ENCODE measurements at regions not wholly inside any gene's neighbourhood (a gene's known extent, or its start where the extent isn't known, plus 50 kb on each side); places are given as distances from the start of the nearest gene placed in this dataset.

GRCh38 chr20:60147004-60147403 lies 188.8 kb downstream of the CDH26 start:
- Histone ChIP-seq H3K9ac (ENCODE audit: low read depth, low read length) (no peak overlapping the region), H3K27me3 (ENCODE audit: control insufficient read depth, insufficient read depth, low read length) (peaks cover 19% of the 10 kb centered on the region)

GRCh38 chr20:60148885-60149284 lies 190.7 kb downstream of the CDH26 start:
- no peaks in the 10 kb centered on the region for H3K36me3 ChIP-seq (ENCODE audit: insufficient read depth, low read length)
- no peak overlapping the region for H3K4me3 ChIP-seq (ENCODE audit: low read length)
- peaks cover 13% of the 10 kb centered on the region for H3K27me3 ChIP-seq (ENCODE audit: control insufficient read depth, insufficient read depth, low read length)
- no peak overlapping the region for H3K4me2 ChIP-seq (ENCODE audit: low read length)
- no peaks in the 10 kb centered on the region for H3K9me3 ChIP-seq (replicated peaks; ENCODE audit: low read length)
- no peaks in the 10 kb centered on the region for H3K4me1 ChIP-seq (ENCODE audit: control insufficient read depth, insufficient read depth, low read length)
- no peak overlapping the region for H3K9ac ChIP-seq (ENCODE audit: low read depth, low read length)

More at GRCh38 chr20:60147004-60147403, 188.8 kb downstream of the CDH26 start:
- Histone ChIP-seq H3K4me2 (ENCODE audit: low read length) (no peak overlapping the region), H3K4me3 (ENCODE audit: low read length) (no peak overlapping the region), H3K36me3 (ENCODE audit: insufficient read depth, low read length) (no peaks in the 10 kb centered on the region), H3K4me1 (ENCODE audit: control insufficient read depth, insufficient read depth, low read length) (no peaks in the 10 kb centered on the region), H3K9me3 (replicated peaks; ENCODE audit: low read length) (no peaks in the 10 kb centered on the region)

- H3K9me3 ChIP-seq (replicated peaks; ENCODE audit: low read length): no peaks in the 10 kb centered on the region
- H3K4me3 ChIP-seq (ENCODE audit: low read length): no peak overlapping the region
- no peak overlapping the region for H3K4me2 ChIP-seq (ENCODE audit: low read length)
- peaks cover 18% of the 10 kb centered on the region for H3K27me3 ChIP-seq (ENCODE audit: control insufficient read depth, insufficient read depth, low read length)
- no peaks in the 10 kb centered on the region for H3K4me1 ChIP-seq (ENCODE audit: control insufficient read depth, insufficient read depth, low read length)
- no peak overlapping the region for H3K9ac ChIP-seq (ENCODE audit: low read depth, low read length)
- no peaks in the 10 kb centered on the region for H3K36me3 ChIP-seq (ENCODE audit: insufficient read depth, low read length)
These were observed 194.6 kb downstream of the CDH26 start for GRCh38 chr20:60152792-60153191.

GRCh38 chr20:60160451-60161145 lies 202.4 kb downstream of the CDH26 start:
- H3K4me2 ChIP-seq (ENCODE audit: low read length): no peak overlapping the region
- peaks cover 4% of the 10 kb centered on the region for H3K27me3 ChIP-seq (ENCODE audit: control insufficient read depth, insufficient read depth, low read length)
- H3K4me3 ChIP-seq (ENCODE audit: low read length): no peak overlapping the region
- no peaks in the 10 kb centered on the region for H3K9me3 ChIP-seq (replicated peaks; ENCODE audit: low read length)
- H3K36me3 ChIP-seq (ENCODE audit: insufficient read depth, low read length): no peaks in the 10 kb centered on the region
- H3K4me1 ChIP-seq (ENCODE audit: control insufficient read depth, insufficient read depth, low read length): no peaks in the 10 kb centered on the region
- H3K9ac ChIP-seq (ENCODE audit: low read depth, low read length): no peak overlapping the region

GRCh38 chr20:60167812-60168211 lies 209.6 kb downstream of the CDH26 start:
- H3K9ac ChIP-seq (ENCODE audit: low read depth, low read length): no peak overlapping the region
- H3K9me3 ChIP-seq (replicated peaks; ENCODE audit: low read length): no peaks in the 10 kb centered on the region
- H3K36me3 ChIP-seq (ENCODE audit: insufficient read depth, low read length): no peaks in the 10 kb centered on the region
- no peaks in the 10 kb centered on the region for H3K4me1 ChIP-seq (ENCODE audit: control insufficient read depth, insufficient read depth, low read length)
- H3K27me3 ChIP-seq (ENCODE audit: control insufficient read depth, insufficient read depth, low read length): peaks cover 9% of the 10 kb centered on the region
- H3K4me2 ChIP-seq (ENCODE audit: low read length): no peak overlapping the region
- no peak overlapping the region for H3K4me3 ChIP-seq (ENCODE audit: low read length)

GRCh38 chr20:60168963-60169362 lies 210.7 kb downstream of the CDH26 start:
- H3K4me3 ChIP-seq (ENCODE audit: low read length): no peak overlapping the region
- H3K4me2 ChIP-seq (ENCODE audit: low read length): no peak overlapping the region
- no peaks in the 10 kb centered on the region for H3K36me3 ChIP-seq (ENCODE audit: insufficient read depth, low read length)
- peaks cover 9% of the 10 kb centered on the region for H3K27me3 ChIP-seq (ENCODE audit: control insufficient read depth, insufficient read depth, low read length)
- no peaks in the 10 kb centered on the region for H3K9me3 ChIP-seq (replicated peaks; ENCODE audit: low read length)
- no peaks in the 10 kb centered on the region for H3K4me1 ChIP-seq (ENCODE audit: control insufficient read depth, insufficient read depth, low read length)
- no peak overlapping the region for H3K9ac ChIP-seq (ENCODE audit: low read depth, low read length)

GRCh38 chr20:60170116-60170515 lies 211.9 kb downstream of the CDH26 start:
- Histone ChIP-seq H3K4me2 (ENCODE audit: low read length) (no peak overlapping the region), H3K9me3 (replicated peaks; ENCODE audit: low read length) (no peaks in the 10 kb centered on the region), H3K27me3 (ENCODE audit: control insufficient read depth, insufficient read depth, low read length) (peaks cover 9% of the 10 kb centered on the region), H3K36me3 (ENCODE audit: insufficient read depth, low read length) (no peaks in the 10 kb centered on the region), H3K9ac (ENCODE audit: low read depth, low read length) (no peak overlapping the region), H3K4me3 (ENCODE audit: low read length) (no peak overlapping the region), H3K4me1 (ENCODE audit: control insufficient read depth, insufficient read depth, low read length) (no peaks in the 10 kb centered on the region)

GRCh38 chr20:60171313-60171712 lies 213.1 kb downstream of the CDH26 start:
- Histone ChIP-seq H3K4me3 (ENCODE audit: low read length) (no peak overlapping the region), H3K36me3 (ENCODE audit: insufficient read depth, low read length) (no peaks in the 10 kb centered on the region), H3K4me2 (ENCODE audit: low read length) (no peak overlapping the region), H3K9ac (ENCODE audit: low read depth, low read length) (no peak overlapping the region), H3K27me3 (ENCODE audit: control insufficient read depth, insufficient read depth, low read length) (peaks cover 9% of the 10 kb centered on the region), H3K9me3 (replicated peaks; ENCODE audit: low read length) (no peaks in the 10 kb centered on the region), H3K4me1 (ENCODE audit: control insufficient read depth, insufficient read depth, low read length) (no peaks in the 10 kb centered on the region)

- H3K9me3 ChIP-seq (replicated peaks; ENCODE audit: low read length): no peaks in the 10 kb centered on the region
These were observed 213.5 kb downstream of the CDH26 start for GRCh38 chr20:60171738-60172137.

GRCh38 chr20:60172346-60172984 lies 214.2 kb downstream of the CDH26 start:
- Histone ChIP-seq H3K4me3 (ENCODE audit: low read length) (no peak overlapping the region), H3K9ac (ENCODE audit: low read depth, low read length) (no peak overlapping the region), H3K36me3 (ENCODE audit: insufficient read depth, low read length) (no peaks in the 10 kb centered on the region), H3K9me3 (replicated peaks; ENCODE audit: low read length) (no peaks in the 10 kb centered on the region), H3K27me3 (ENCODE audit: control insufficient read depth, insufficient read depth, low read length) (peaks cover 13% of the 10 kb centered on the region), H3K4me2 (ENCODE audit: low read length) (no peak overlapping the region), H3K4me1 (ENCODE audit: control insufficient read depth, insufficient read depth, low read length) (no peaks in the 10 kb centered on the region)

More at GRCh38 chr20:60171738-60172137, 213.5 kb downstream of the CDH26 start:
- no peak overlapping the region for H3K4me3 ChIP-seq (ENCODE audit: low read length)
- no peak overlapping the region for H3K9ac ChIP-seq (ENCODE audit: low read depth, low read length)
- no peak overlapping the region for H3K4me2 ChIP-seq (ENCODE audit: low read length)
- peaks cover 9% of the 10 kb centered on the region for H3K27me3 ChIP-seq (ENCODE audit: control insufficient read depth, insufficient read depth, low read length)
- no peaks in the 10 kb centered on the region for H3K4me1 ChIP-seq (ENCODE audit: control insufficient read depth, insufficient read depth, low read length)
- H3K36me3 ChIP-seq (ENCODE audit: insufficient read depth, low read length): no peaks in the 10 kb centered on the region

- Histone ChIP-seq H3K36me3 (ENCODE audit: insufficient read depth, low read length) (no peaks in the 10 kb centered on the region), H3K4me1 (ENCODE audit: control insufficient read depth, insufficient read depth, low read length) (no peaks in the 10 kb centered on the region), H3K4me2 (ENCODE audit: low read length) (no peak overlapping the region), H3K27me3 (ENCODE audit: control insufficient read depth, insufficient read depth, low read length) (peaks cover 4% of the 10 kb centered on the region), H3K9ac (ENCODE audit: low read depth, low read length) (no peak overlapping the region), H3K9me3 (replicated peaks; ENCODE audit: low read length) (no peaks in the 10 kb centered on the region), H3K4me3 (ENCODE audit: low read length) (no peak overlapping the region)
These were observed 218.9 kb downstream of the CDH26 start for GRCh38 chr20:60177080-60177479.

GRCh38 chr20:60180986-60181385 lies 222.8 kb downstream of the CDH26 start:
- H3K4me3 ChIP-seq (ENCODE audit: low read length): no peak overlapping the region
- no peaks in the 10 kb centered on the region for H3K36me3 ChIP-seq (ENCODE audit: insufficient read depth, low read length)

More at GRCh38 chr20:60180986-60181385, 222.8 kb downstream of the CDH26 start:
- Histone ChIP-seq H3K4me2 (ENCODE audit: low read length) (no peak overlapping the region), H3K9me3 (replicated peaks; ENCODE audit: low read length) (peaks cover 3% of the 10 kb centered on the region), H3K9ac (ENCODE audit: low read depth, low read length) (no peak overlapping the region), H3K4me1 (ENCODE audit: control insufficient read depth, insufficient read depth, low read length) (no peaks in the 10 kb centered on the region), H3K27me3 (ENCODE audit: control insufficient read depth, insufficient read depth, low read length) (peaks cover 4% of the 10 kb centered on the region)
